ENCODE measurements at regions not wholly inside any gene's neighbourhood (a gene's known extent, or its start where the extent isn't known, plus 50 kb on each side); places are given as distances from the start of the nearest gene placed in this dataset.

- Histone ChIP-seq H2BK15ac (ENCODE audit: low read depth, low read length) (no peak overlapping the region), H3K79me2 (ENCODE audit: insufficient read depth, low read length) (no peaks in the 10 kb centered on the region), H3K79me1 (ENCODE audit: insufficient read depth, low read depth, low read length, poor library complexity, severe bottlenecking) (no peaks in the 10 kb centered on the region), H4K8ac (replicated peaks; ENCODE audit: insufficient read length, low read depth, low read length) (no peak overlapping the region), H2BK20ac (ENCODE audit: low read depth, low read length, poor library complexity, severe bottlenecking) (no peak overlapping the region), H2BK5ac (ENCODE audit: insufficient read length, low read length) (no peak overlapping the region), H3K9me3 (ENCODE audit: control insufficient read depth, low read depth, low read length) (no peaks in the 10 kb centered on the region), H3K4me1 (ENCODE audit: insufficient read depth, low read length) (0 out of 2 replicates have a peak, but pooled peaks cover 2% of the 10 kb centered on the region), H3K23me2 (ENCODE audit: insufficient read length, low read depth, low read length, poor library complexity, severe bottlenecking) (no peaks in the 10 kb centered on the region), H4K91ac (ENCODE audit: insufficient read length, low read depth, low read length) (no peak overlapping the region), H3K14ac (ENCODE audit: insufficient read depth, low read length) (no peak overlapping the region), H3K27me3 (ENCODE audit: insufficient read depth, low read length) (no peaks in the 10 kb centered on the region), H3K4ac (ENCODE audit: low read depth, low read length) (no peak overlapping the region), H2BK12ac (ENCODE audit: insufficient read length, low read depth, low read length) (no peak overlapping the region), H3K18ac (ENCODE audit: insufficient read length, low read depth, low read length) (no peak overlapping the region), H3K9ac (ENCODE audit: extremely low read depth, insufficient read length, low read length) (no peak overlapping the region), H3K23ac (ENCODE audit: insufficient read length, low read depth, low read length) (no peak overlapping the region), H3K4me2 (ENCODE audit: insufficient read depth, insufficient read length, low read length) (no peak overlapping the region), H2AK5ac (ENCODE audit: insufficient read length, low read length) (no peak overlapping the region), H3K56ac (ENCODE audit: insufficient read length, low read depth, low read length) (no peak overlapping the region), H2BK120ac (ENCODE audit: low read depth, low read length, poor library complexity, severe bottlenecking) (no peak overlapping the region), H3T11ph (ENCODE audit: low read length) (no peak overlapping the region), H4K5ac (ENCODE audit: insufficient read length, low read depth, low read length) (no peak overlapping the region), H4K20me1 (ENCODE audit: control insufficient read depth, insufficient read depth, insufficient read length) (no peaks in the 10 kb centered on the region), H2AFZ (ENCODE audit: low read length) (no peak overlapping the region), H3K27ac (ENCODE audit: insufficient read length, low read depth, low read length) (no peak overlapping the region)
- no peak for DNase-seq
- Mint-ChIP-seq H3K4me1 (peaks cover 5% of the 10 kb centered on the region in 2 experiments), H3K27me3 (ENCODE audit: low read depth) (no peaks in the 10 kb centered on the region), H3K27ac (no peak overlapping the region; a peak in 2 of 7 replicates), H3K4me3 (no peak overlapping the region), H3K36me3 (ENCODE audit: insufficient read depth in 1 of 3, low read depth in 3 of 3) (peaks cover 0 to 2% (median 0%) of the 10 kb centered on the region in 3 experiments; a peak in 1 of 7 replicates), H3K9me3 (no peaks in the 10 kb centered on the region; a peak in 1 of 5 replicates)
- no CpG with 5 or more reads among the region's 2 CpGs for WGBS (ENCODE audit: extremely low coverage, insufficient read length, low lambda C conversion rate)
- TF ChIP-seq CTCF (conservative IDR thresholded peaks at IDR 0.05): no peak
Observed at GRCh38 chr18:42230636-42231035, 275.6 kb downstream of the PIK3C3 start.
